NCI-H2081 (cell line): ENCODE measurements at regions not wholly inside any gene's neighbourhood (a gene's known extent, or its start where the extent isn't known, plus 50 kb on each side); places are given as distances from the start of the nearest gene placed in this dataset.
A peak's percentile ranks its signal among the peaks of the same experiment; 100 is the strongest.

ENCODE experiments used
- DNase-seq, 2 experiments: peaks; one replicate each; lab custom pipeline; 2025; lab: John Stamatoyannopoulos, UW

- no peak for DNase-seq
Observed at GRCh38 chr15:94100863-94101262, 130.5 kb upstream of the MCTP2 start.

- no peak for DNase-seq
Observed at GRCh38 chr15:94099574-94099960, 131.8 kb upstream of the MCTP2 start.

- DNase-seq = no peak
Observed at GRCh38 chr15:94098921-94099573, 132.3 kb upstream of the MCTP2 start.

- no peak for DNase-seq
Observed at GRCh38 chr15:94097552-94097951, 133.8 kb upstream of the MCTP2 start.

- DNase-seq = no peak
Observed at GRCh38 chr15:94094310-94094709, 137.1 kb upstream of the MCTP2 start.

- no peak for DNase-seq
Observed at GRCh38 chr15:94086341-94086740, 145.0 kb upstream of the MCTP2 start.

- no peak for DNase-seq
Observed at GRCh38 chr15:94083467-94084052, 147.8 kb upstream of the MCTP2 start.

GRCh38 chr15:94081829-94082228, 149.5 kb upstream of the MCTP2 start:
- DNase-seq = no peak

GRCh38 chr15:94080989-94081605, 150.3 kb upstream of the MCTP2 start:
- DNase-seq = no peak

- no peak for DNase-seq
Observed at GRCh38 chr15:94080416-94080815, 150.9 kb upstream of the MCTP2 start.

- no peak for DNase-seq
Observed at GRCh38 chr15:94079968-94080367, 151.4 kb upstream of the MCTP2 start.

GRCh38 chr15:94079459-94079858, 151.9 kb upstream of the MCTP2 start:
- no peak for DNase-seq

GRCh38 chr15:94077938-94078337, 153.4 kb upstream of the MCTP2 start:
- no peak for DNase-seq

- DNase-seq = no peak
Observed at GRCh38 chr15:94075349-94075748, 156.0 kb upstream of the MCTP2 start.

- peak; percentile 15 to 47 for DNase-seq
Observed at GRCh38 chr15:94070356-94071295, 160.7 kb upstream of the MCTP2 start.

GRCh38 chr15:94069844-94070243, 161.5 kb upstream of the MCTP2 start:
- no peak for DNase-seq

- DNase-seq = no peak
Observed at GRCh38 chr15:94066811-94067210, 164.6 kb upstream of the MCTP2 start.

- DNase-seq = no peak
Observed at GRCh38 chr15:94066046-94066445, 165.3 kb upstream of the MCTP2 start.

- no peak for DNase-seq
Observed at GRCh38 chr15:94064676-94065313, 166.6 kb upstream of the MCTP2 start.

- DNase-seq = no peak
Observed at GRCh38 chr15:94061041-94061440, 170.3 kb upstream of the MCTP2 start.

- DNase-seq = no peak
Observed at GRCh38 chr15:94059013-94059587, 172.3 kb upstream of the MCTP2 start.

GRCh38 chr15:94057305-94057704, 174.1 kb upstream of the MCTP2 start:
- no peak for DNase-seq
